GM10266 (cell line): ENCODE measurements at regions not wholly inside any gene's neighbourhood (a gene's known extent, or its start where the extent isn't known, plus 50 kb on each side); places are given as distances from the start of the nearest gene placed in this dataset.

Experiments used
- DNase-seq: peaks from one replicate; pipeline ENCODE4 v3.0.0; 2012; ENCODE audit errors: extremely low spot score
- TF ChIP-seq, protein P1 (sequence below): IDR thresholded peaks from 2 replicates; pipeline ENCODE4 v1.5.1; 2012; ENCODE audit warnings: mild to moderate bottlenecking, low read depth; ENCODE audit not compliant: control insufficient read depth, insufficient read depth; ENCODE audit errors: missing control alignments

DNA sequence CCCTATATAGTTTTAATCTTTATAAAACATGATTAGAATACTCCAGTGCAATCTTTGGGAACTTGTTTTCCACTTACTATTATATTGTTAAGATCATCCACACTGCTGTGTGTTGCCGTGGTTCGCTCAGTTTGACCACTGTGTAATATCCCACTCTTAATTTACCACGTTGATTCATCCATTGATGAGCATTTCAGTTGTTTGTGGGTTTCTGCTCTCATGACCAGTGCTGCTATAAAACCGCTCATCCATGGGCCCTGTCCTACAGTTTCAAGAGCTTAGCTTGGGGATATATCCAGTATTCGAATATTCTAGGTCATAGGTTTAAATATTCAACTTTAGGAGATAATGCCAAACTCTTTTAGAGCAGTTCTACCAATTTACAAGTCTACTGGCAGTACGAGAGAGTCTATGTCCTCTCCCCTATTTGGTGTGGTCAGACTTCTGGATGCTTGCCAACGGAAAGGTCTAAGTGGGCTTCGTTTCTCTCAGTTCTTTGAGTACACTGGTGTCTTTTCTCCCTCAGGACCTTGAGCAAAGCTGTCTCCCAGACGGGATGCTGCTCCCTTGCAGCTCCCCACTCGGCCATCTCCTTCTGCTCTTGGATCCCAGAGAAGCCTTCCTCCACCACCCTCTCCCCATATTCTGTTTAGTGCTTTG lies 94.9 kb upstream of the ALX4 start:
- DNase-seq = no peak
- TF ChIP-seq, protein P1, sequence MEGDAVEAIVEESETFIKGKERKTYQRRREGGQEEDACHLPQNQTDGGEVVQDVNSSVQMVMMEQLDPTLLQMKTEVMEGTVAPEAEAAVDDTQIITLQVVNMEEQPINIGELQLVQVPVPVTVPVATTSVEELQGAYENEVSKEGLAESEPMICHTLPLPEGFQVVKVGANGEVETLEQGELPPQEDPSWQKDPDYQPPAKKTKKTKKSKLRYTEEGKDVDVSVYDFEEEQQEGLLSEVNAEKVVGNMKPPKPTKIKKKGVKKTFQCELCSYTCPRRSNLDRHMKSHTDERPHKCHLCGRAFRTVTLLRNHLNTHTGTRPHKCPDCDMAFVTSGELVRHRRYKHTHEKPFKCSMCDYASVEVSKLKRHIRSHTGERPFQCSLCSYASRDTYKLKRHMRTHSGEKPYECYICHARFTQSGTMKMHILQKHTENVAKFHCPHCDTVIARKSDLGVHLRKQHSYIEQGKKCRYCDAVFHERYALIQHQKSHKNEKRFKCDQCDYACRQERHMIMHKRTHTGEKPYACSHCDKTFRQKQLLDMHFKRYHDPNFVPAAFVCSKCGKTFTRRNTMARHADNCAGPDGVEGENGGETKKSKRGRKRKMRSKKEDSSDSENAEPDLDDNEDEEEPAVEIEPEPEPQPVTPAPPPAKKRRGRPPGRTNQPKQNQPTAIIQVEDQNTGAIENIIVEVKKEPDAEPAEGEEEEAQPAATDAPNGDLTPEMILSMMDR = no peak

- TF ChIP-seq, protein P1 = no peak
- no peak for DNase-seq
Observed at GRCh38 chr11:44407211-44407996, 97.5 kb upstream of the ALX4 start.

GRCh38 chr11:44408141-44408540 lies 98.2 kb upstream of the ALX4 start:
- no peak for DNase-seq
- TF ChIP-seq, protein P1 = no peak

- DNase-seq = no peak
- TF ChIP-seq, protein P1 = no peak
Observed at GRCh38 chr11:44408711-44409470, 99.0 kb upstream of the ALX4 start.

GRCh38 chr11:44409558-44410236 lies 99.8 kb upstream of the ALX4 start:
- no peak for DNase-seq
- TF ChIP-seq, protein P1 = no peak

GRCh38 chr11:44416776-44417175 lies 106.8 kb upstream of the ALX4 start:
- no peak for DNase-seq
- TF ChIP-seq, protein P1 = no peak
